Left lung (tissue), 4 donors: ENCODE measurements at regions not wholly inside any gene's neighbourhood (a gene's known extent, or its start where the extent isn't known, plus 50 kb on each side); places are given as distances from the start of the nearest gene placed in this dataset.

Source experiments
- ATAC-seq: fragments of 200-7000 bp; cut with Tn5 transposase; one replicate; pipeline ENCODE4 v1.9.1; 2020; ENCODE audit warnings: moderate library complexity
- DNase-seq, 4 donors: peaks; one replicate each; pipeline ENCODE4 v3.0.0-alpha.2; 2013 to 2020
- H3K27ac ChIP-seq, 2 donors: fragments of 200-600 bp; sonication (generic) in 1 of 2; one replicate each; pipeline versions ENCODE4 v1.5.0 to v1.8.0; 2020 to 2021
- H3K27me3 ChIP-seq, 2 donors: fragments of 200-600 bp; sonication (generic) in 1 of 2; one replicate each; pipeline versions ENCODE4 v1.5.0 to v1.8.0; 2020 to 2021
- H3K36me3 ChIP-seq, 2 donors: fragments of 200-600 bp; sonication (generic) in 1 of 2; one replicate each; pipeline versions ENCODE4 v1.5.0 to v1.8.0; 2020 to 2021
- H3K4me1 ChIP-seq, 2 donors: fragments of 200-600 bp; one replicate each; pipeline ENCODE4 v1.8.0; 2021
- H3K4me3 ChIP-seq, 2 donors: fragments of 200-600 bp; sonication (generic) in 1 of 2; one replicate each; pipeline versions ENCODE4 v1.5.0 to v1.8.0; 2020 to 2021; ENCODE audit warnings: mild to moderate bottlenecking in 1 of 2
- H3K9me3 ChIP-seq, 2 donors: fragments of 200-600 bp; sonication (generic) in 1 of 2; one replicate each; pipeline versions ENCODE4 v1.5.0 to v1.8.0; 2020 to 2021
- intact Hi-C, 2 donors: fragments of 100-400 bp; cut with DNase I; formaldehyde crosslinking; loops; one replicate each; pipeline versions ENCODE4 v1.11.2 to v1.14.2; 2022
- TF ChIP-seq, protein P1 (sequence below), 2 donors: fragments of 200-600 bp; sonication (generic) in 1 of 2; IDR thresholded peaks; one replicate each; pipeline versions ENCODE4 v1.5.0 to v1.8.0; 2021; ENCODE audit warnings: antibody characterized with exemption in 2 of 2
- donor health status: DM: no; HTN: yes; CAD: no.
- donor health status: DM: no; HTN: no; CAD: no.

DNA sequence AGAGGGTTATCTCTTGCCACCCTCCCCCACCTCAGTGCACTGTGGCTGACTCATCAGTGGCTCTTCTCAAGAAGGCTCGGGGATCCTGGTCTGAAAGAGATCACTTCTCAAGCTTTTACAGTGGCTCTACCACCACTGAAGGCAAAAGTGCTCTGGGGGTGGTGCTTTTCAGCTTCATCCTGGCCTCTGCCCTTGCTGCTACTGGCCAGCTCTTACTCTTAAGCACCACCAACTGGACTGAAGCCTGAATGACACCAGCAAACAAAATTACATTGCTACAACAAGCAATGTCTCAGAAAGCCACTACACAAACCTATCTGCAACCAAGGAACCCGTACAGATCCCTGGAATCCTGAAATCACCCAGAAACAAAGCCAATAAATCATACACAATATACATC is 402.1 kb downstream of the EPHA7 start:
- intact Hi-C loops: no loop called here
- ATAC-seq (no peak), DNase-seq (no peak)
- no peak overlapping the region for H3K27ac ChIP-seq
- no peaks in the 10 kb centered on the region for H3K9me3 ChIP-seq
- H3K36me3 ChIP-seq: no peaks in the 10 kb centered on the region
- TF ChIP-seq, protein P1, sequence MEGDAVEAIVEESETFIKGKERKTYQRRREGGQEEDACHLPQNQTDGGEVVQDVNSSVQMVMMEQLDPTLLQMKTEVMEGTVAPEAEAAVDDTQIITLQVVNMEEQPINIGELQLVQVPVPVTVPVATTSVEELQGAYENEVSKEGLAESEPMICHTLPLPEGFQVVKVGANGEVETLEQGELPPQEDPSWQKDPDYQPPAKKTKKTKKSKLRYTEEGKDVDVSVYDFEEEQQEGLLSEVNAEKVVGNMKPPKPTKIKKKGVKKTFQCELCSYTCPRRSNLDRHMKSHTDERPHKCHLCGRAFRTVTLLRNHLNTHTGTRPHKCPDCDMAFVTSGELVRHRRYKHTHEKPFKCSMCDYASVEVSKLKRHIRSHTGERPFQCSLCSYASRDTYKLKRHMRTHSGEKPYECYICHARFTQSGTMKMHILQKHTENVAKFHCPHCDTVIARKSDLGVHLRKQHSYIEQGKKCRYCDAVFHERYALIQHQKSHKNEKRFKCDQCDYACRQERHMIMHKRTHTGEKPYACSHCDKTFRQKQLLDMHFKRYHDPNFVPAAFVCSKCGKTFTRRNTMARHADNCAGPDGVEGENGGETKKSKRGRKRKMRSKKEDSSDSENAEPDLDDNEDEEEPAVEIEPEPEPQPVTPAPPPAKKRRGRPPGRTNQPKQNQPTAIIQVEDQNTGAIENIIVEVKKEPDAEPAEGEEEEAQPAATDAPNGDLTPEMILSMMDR (IDR thresholded peaks at IDR 0.05): no peak
- H3K4me1 ChIP-seq: no peaks in the 10 kb centered on the region
- H3K4me3 ChIP-seq: no peak overlapping the region
- H3K27me3 ChIP-seq: no peaks in the 10 kb centered on the region

DNA sequence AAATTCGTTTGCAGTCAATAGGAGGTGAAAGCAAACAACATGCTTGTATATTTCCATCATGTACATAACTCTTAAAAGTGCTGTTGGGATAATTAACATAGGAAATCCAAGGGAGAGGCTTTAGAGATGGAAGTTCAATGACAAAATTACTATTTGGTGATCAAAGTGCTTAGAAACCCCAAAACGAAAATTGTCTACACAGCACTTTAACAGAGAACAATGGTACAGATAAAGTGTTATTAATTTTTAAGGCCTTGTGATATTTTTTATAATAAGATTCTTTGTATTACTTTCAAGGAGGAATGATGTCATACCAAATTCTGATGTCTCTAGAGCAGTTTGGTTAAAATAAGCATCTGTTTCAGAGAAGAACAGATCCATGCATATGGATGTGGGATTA is 406.3 kb downstream of the EPHA7 start:
- intact Hi-C loops: no loop called here
- no peak for ATAC-seq

DNA sequence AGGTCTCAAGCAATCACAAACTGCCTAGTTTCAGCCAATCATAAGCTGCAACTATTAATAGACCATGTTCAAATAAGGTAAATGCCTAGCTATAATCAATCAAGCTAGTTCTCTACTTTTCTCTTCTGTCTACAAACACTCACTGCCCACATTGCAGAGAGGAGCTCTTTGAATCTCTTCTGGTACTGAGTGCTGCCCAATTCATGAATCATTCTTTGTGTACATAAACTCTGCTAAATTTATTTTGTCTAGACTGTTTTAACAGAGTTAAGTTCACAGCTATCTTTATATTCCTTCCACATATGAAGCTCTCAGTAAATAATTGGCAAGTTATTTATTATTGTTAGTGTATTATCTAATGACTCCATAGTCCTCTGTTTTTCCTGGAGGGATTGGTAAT is 411.0 kb downstream of the EPHA7 start:
- Histone ChIP-seq H3K27ac (no peak overlapping the region), H3K4me3 (no peak overlapping the region), H3K4me1 (no peaks in the 10 kb centered on the region), H3K9me3 (no peaks in the 10 kb centered on the region), H3K27me3 (no peaks in the 10 kb centered on the region), H3K36me3 (no peaks in the 10 kb centered on the region)
- ATAC-seq (no peak), DNase-seq (no peak)
- intact Hi-C loops: no loop called here
- TF ChIP-seq, protein P1 (IDR thresholded peaks at IDR 0.05): no peak

More for the DNA sequence above, 406.3 kb downstream of the EPHA7 start:
- no peak for DNase-seq
- H3K27me3 ChIP-seq: no peaks in the 10 kb centered on the region
- no peaks in the 10 kb centered on the region for H3K36me3 ChIP-seq
- no peak overlapping the region for H3K27ac ChIP-seq
- TF ChIP-seq, protein P1 (IDR thresholded peaks at IDR 0.05): no peak
- H3K4me3 ChIP-seq: no peak overlapping the region
- H3K9me3 ChIP-seq: no peaks in the 10 kb centered on the region
- H3K4me1 ChIP-seq: no peaks in the 10 kb centered on the region

DNA sequence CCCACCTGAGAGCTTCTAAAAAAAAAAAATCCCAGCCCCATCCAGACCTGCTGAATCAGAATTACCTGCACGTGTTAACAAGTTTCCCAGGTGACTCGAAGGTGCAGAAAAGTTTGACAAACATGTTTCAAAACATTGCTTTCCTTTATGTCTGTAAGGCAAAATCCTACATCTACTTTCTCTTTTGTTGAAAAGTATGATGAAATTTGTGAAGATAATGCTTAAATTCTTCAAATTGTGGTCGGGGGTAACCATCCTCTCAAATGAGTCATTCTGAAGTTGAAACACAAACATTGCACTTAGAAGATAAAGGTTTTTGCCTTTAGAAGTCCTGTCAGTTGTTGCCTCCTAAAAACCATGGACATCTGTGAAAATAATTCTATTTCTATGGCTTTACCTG is 429.7 kb downstream of the EPHA7 start:
- DNase-seq (no peak), ATAC-seq (no peak)
- no peaks in the 10 kb centered on the region for H3K27me3 ChIP-seq
- H3K4me1 ChIP-seq: no peaks in the 10 kb centered on the region
- no peaks in the 10 kb centered on the region for H3K9me3 ChIP-seq
- H3K36me3 ChIP-seq: no peaks in the 10 kb centered on the region
- H3K4me3 ChIP-seq: no peak overlapping the region
- no peak overlapping the region for H3K27ac ChIP-seq
- intact Hi-C loops: no loop called here
- TF ChIP-seq, protein P1 (IDR thresholded peaks at IDR 0.05): no peak

DNA sequence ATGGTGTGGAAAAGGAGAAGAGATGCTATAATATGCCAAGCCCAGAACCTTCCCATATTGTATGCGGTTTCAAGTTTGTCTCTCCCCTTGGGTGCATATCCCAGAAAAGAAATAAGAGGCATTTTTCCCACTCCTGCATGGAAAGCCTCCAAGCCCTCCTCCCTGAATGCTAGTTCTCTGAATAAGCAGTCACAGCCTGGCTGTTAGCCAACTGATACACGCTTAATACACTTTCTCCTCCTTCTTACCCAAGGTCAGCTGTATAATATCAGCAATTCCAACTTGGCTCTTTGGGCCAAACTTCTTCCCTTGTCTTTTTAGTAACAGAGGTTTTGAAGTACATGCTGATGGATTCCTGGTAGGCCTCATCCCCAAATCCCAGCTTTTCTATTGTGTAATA is 440.1 kb downstream of the EPHA7 start:
- TF ChIP-seq, protein P1 (IDR thresholded peaks at IDR 0.05): no peak
- intact Hi-C loops: no loop called here

More for the DNA sequence above, 440.1 kb downstream of the EPHA7 start:
- Histone ChIP-seq H3K36me3 (no peaks in the 10 kb centered on the region), H3K9me3 (no peaks in the 10 kb centered on the region), H3K27ac (no peak overlapping the region), H3K27me3 (no peaks in the 10 kb centered on the region), H3K4me1 (no peaks in the 10 kb centered on the region), H3K4me3 (no peak overlapping the region)
- peak in 1 of 4 donors; percentile 0 for DNase-seq
- ATAC-seq: no peak
